Right atrium auricular region (tissue), 2 donors: ENCODE measurements at regions not wholly inside any gene's neighbourhood (a gene's known extent, or its start where the extent isn't known, plus 50 kb on each side); places are given as distances from the start of the nearest gene placed in this dataset.

Experiments used
- DNase-seq: peaks from one replicate; pipeline ENCODE4 v3.0.0-alpha.2; 2019; ENCODE audit warnings: low spot score
- H3K27ac ChIP-seq, 2 donors: fragments of 200-600 bp; sonication (generic); 1 replicate in 1 of 2; 2 replicates in 1 of 2; pipeline ENCODE4 v1.5.1; 2016 to 2019
- H3K27me3 ChIP-seq, 2 donors: fragments of 200-600 bp; sonication (generic); one replicate each; pipeline versions ENCODE4 v1.5.1 to v1.6.0; 2017 to 2019
- H3K36me3 ChIP-seq: fragments of 200-600 bp; sonication (generic); one replicate; pipeline ENCODE4 v1.5.1; 2016
- H3K4me1 ChIP-seq, 2 donors: fragments of 200-600 bp; sonication (generic); one replicate each; pipeline versions ENCODE4 v1.5.1 to v1.6.0; 2017 to 2019
- H3K4me3 ChIP-seq, 2 donors: fragments of 200-600 bp; sonication (generic); 1 replicate in 1 of 2; 2 replicates in 1 of 2; pipeline ENCODE4 v1.5.1; 2017 to 2019; ENCODE audit warnings: mild to moderate bottlenecking in 1 of 2, moderate library complexity in 1 of 2
- H3K9me3 ChIP-seq, 2 donors: fragments of 200-600 bp; sonication (generic); one replicate each; pipeline ENCODE4 v1.5.1; 2019
- TF ChIP-seq, protein P1 (sequence below), 2 donors: fragments of 200-600 bp; sonication (generic); IDR thresholded peaks; one replicate each; pipeline ENCODE4 v1.5.1; 2019; ENCODE audit warnings: antibody characterized with exemption in 2 of 2

DNA sequence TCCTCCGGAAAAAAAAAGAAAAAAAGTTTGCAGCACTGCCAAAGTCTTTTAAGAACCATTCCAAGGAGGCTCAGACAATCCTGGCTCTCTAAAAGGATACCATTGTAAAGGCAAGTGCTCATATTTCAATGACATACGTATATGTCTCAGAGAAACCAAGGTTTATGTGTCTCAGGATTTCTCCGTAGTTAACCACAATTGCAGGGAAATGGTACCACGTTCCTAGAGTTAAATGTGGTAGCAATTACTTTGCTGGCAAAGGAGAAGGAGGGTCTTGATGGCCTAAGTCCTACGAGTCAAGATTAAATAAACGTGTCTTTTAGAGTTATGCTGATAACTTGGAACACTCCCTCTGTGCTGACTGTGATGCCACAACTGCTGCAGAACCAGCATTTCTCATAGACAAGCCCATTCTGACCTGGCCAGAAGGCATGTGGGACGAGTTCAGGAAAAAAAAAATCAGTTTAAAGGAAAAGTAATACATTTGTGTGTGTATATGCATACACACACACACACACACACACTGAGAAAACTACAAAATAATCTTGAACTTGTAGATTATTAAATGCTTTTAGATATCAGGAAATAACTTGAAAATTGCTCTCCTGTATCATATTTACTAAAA, 245.9 kb downstream of the FGFR2 start:
- Histone ChIP-seq H3K27ac (no peak overlapping the region), H3K4me1 (no peaks in the 10 kb centered on the region), H3K9me3 (no peaks in the 10 kb centered on the region), H3K27me3 (no peaks in the 10 kb centered on the region), H3K36me3 (no peaks in the 10 kb centered on the region), H3K4me3 (no peak overlapping the region)
- TF ChIP-seq, protein P1, sequence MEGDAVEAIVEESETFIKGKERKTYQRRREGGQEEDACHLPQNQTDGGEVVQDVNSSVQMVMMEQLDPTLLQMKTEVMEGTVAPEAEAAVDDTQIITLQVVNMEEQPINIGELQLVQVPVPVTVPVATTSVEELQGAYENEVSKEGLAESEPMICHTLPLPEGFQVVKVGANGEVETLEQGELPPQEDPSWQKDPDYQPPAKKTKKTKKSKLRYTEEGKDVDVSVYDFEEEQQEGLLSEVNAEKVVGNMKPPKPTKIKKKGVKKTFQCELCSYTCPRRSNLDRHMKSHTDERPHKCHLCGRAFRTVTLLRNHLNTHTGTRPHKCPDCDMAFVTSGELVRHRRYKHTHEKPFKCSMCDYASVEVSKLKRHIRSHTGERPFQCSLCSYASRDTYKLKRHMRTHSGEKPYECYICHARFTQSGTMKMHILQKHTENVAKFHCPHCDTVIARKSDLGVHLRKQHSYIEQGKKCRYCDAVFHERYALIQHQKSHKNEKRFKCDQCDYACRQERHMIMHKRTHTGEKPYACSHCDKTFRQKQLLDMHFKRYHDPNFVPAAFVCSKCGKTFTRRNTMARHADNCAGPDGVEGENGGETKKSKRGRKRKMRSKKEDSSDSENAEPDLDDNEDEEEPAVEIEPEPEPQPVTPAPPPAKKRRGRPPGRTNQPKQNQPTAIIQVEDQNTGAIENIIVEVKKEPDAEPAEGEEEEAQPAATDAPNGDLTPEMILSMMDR (IDR thresholded peaks at IDR 0.05): no peak
- no peak for DNase-seq

DNA sequence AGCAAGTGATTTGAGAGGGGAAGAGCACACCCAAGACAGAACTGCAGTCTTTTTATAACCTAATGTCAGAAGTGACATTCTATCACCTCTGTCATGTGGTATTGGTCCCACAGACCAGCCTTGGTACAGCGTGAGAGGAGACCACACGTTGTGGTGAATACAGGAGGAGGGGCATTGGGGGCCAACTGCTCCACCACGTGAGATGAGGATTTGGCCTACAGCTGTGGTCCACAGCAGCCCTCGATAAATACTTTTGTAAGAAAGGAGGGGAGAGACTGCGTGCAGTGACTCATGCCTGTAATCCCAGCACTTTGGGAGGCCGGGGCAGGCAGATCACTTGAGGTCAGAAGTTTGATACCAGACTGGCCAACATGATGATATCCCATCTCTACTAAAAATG, 243.1 kb downstream of the FGFR2 start:
- Histone ChIP-seq H3K27ac (no peak overlapping the region), H3K4me1 (no peaks in the 10 kb centered on the region), H3K9me3 (no peaks in the 10 kb centered on the region), H3K36me3 (no peaks in the 10 kb centered on the region), H3K27me3 (no peaks in the 10 kb centered on the region), H3K4me3 (no peak overlapping the region)
- no peak for DNase-seq
- TF ChIP-seq, protein P1 (IDR thresholded peaks at IDR 0.05): no peak

GRCh38 chr10:121356183-121356582, 242.1 kb downstream of the FGFR2 start:
- Histone ChIP-seq H3K27ac (no peak overlapping the region), H3K9me3 (no peaks in the 10 kb centered on the region), H3K4me3 (no peak overlapping the region), H3K27me3 (no peaks in the 10 kb centered on the region), H3K4me1 (no peaks in the 10 kb centered on the region), H3K36me3 (no peaks in the 10 kb centered on the region)
- TF ChIP-seq, protein P1 (IDR thresholded peaks at IDR 0.05): no peak
- DNase-seq: no peak

- no peak overlapping the region for H3K27ac ChIP-seq
- H3K36me3 ChIP-seq: no peaks in the 10 kb centered on the region
- TF ChIP-seq, protein P1 (IDR thresholded peaks at IDR 0.05): no peak
- H3K4me3 ChIP-seq: no peak overlapping the region
- no peaks in the 10 kb centered on the region for H3K27me3 ChIP-seq
- DNase-seq: no peak
- no peaks in the 10 kb centered on the region for H3K4me1 ChIP-seq
- H3K9me3 ChIP-seq: no peaks in the 10 kb centered on the region
These were observed 240.8 kb downstream of the FGFR2 start for GRCh38 chr10:121357401-121357800.

- H3K4me3 ChIP-seq: no peak overlapping the region
- H3K27ac ChIP-seq: no peak overlapping the region
- H3K27me3 ChIP-seq: no peaks in the 10 kb centered on the region
- no peaks in the 10 kb centered on the region for H3K36me3 ChIP-seq
- TF ChIP-seq, protein P1 (IDR thresholded peaks at IDR 0.05): no peak
- H3K9me3 ChIP-seq: no peaks in the 10 kb centered on the region
- no peak for DNase-seq
- H3K4me1 ChIP-seq: no peaks in the 10 kb centered on the region
These were observed 236.2 kb downstream of the FGFR2 start for GRCh38 chr10:121362026-121362425.

GRCh38 chr10:121365566-121365965, 232.7 kb downstream of the FGFR2 start:
- no peaks in the 10 kb centered on the region for H3K27me3 ChIP-seq
- DNase-seq: no peak
- H3K36me3 ChIP-seq: no peaks in the 10 kb centered on the region
- no peaks in the 10 kb centered on the region for H3K4me1 ChIP-seq
- no peak overlapping the region for H3K4me3 ChIP-seq
- TF ChIP-seq, protein P1 (IDR thresholded peaks at IDR 0.05): no peak
- no peaks in the 10 kb centered on the region for H3K9me3 ChIP-seq
- H3K27ac ChIP-seq: no peak overlapping the region
